ENCODE measurements at regions not wholly inside any gene's neighbourhood (a gene's known extent, or its start where the extent isn't known, plus 50 kb on each side); places are given as distances from the start of the nearest gene placed in this dataset.

- no peak for DNase-seq (ENCODE audit: low read depth)
These were observed 130.6 kb downstream of the SMAD6 start for GRCh38 chr15:66832664-66833063.

GRCh38 chr15:66833371-66833770 is 131.3 kb downstream of the SMAD6 start:
- no peak for DNase-seq (ENCODE audit: low read depth)

- DNase-seq (ENCODE audit: low read depth) = no peak
These were observed 131.8 kb downstream of the SMAD6 start for GRCh38 chr15:66833803-66834202.

- no peak for DNase-seq (ENCODE audit: low read depth)
These were observed 133.1 kb downstream of the SMAD6 start for GRCh38 chr15:66834881-66835878.

GRCh38 chr15:66836231-66837030 is 134.4 kb downstream of the SMAD6 start:
- DNase-seq (ENCODE audit: low read depth) = no peak

- no peak for DNase-seq (ENCODE audit: low read depth)
These were observed 136.2 kb downstream of the SMAD6 start for GRCh38 chr15:66838202-66838601.

- no peak for DNase-seq (ENCODE audit: low read depth)
These were observed 136.7 kb downstream of the SMAD6 start for GRCh38 chr15:66838671-66839239.

- DNase-seq (ENCODE audit: low read depth) = no peak
These were observed 137.6 kb downstream of the SMAD6 start for GRCh38 chr15:66839506-66840112.

GRCh38 chr15:66840615-66841390 is 138.8 kb downstream of the SMAD6 start:
- no peak for DNase-seq (ENCODE audit: low read depth)

- no peak for DNase-seq (ENCODE audit: low read depth)
These were observed 140.1 kb downstream of the SMAD6 start for GRCh38 chr15:66841953-66842681.

- DNase-seq (ENCODE audit: low read depth) = no peak
These were observed 140.8 kb downstream of the SMAD6 start for GRCh38 chr15:66842710-66843441.

- DNase-seq (ENCODE audit: low read depth) = no peak
These were observed 141.5 kb downstream of the SMAD6 start for GRCh38 chr15:66843581-66843980.

GRCh38 chr15:66844041-66844746 is 142.2 kb downstream of the SMAD6 start:
- no peak for DNase-seq (ENCODE audit: low read depth)

GRCh38 chr15:66844747-66845145 is 142.7 kb downstream of the SMAD6 start:
- DNase-seq (ENCODE audit: low read depth) = no peak

- DNase-seq (ENCODE audit: low read depth) = no peak
These were observed 143.3 kb downstream of the SMAD6 start for GRCh38 chr15:66845266-66845785.

GRCh38 chr15:66846031-66846430 is 144.0 kb downstream of the SMAD6 start:
- no peak for DNase-seq (ENCODE audit: low read depth)

GRCh38 chr15:66846811-66847210 is 144.8 kb downstream of the SMAD6 start:
- DNase-seq (ENCODE audit: low read depth) = no peak

- no peak for DNase-seq (ENCODE audit: low read depth)
These were observed 145.5 kb downstream of the SMAD6 start for GRCh38 chr15:66847565-66847991.

- DNase-seq (ENCODE audit: low read depth) = no peak
These were observed 146.1 kb downstream of the SMAD6 start for GRCh38 chr15:66848116-66848515.
